ENCODE measurements at regions not wholly inside any gene's neighbourhood (a gene's known extent, or its start where the extent isn't known, plus 50 kb on each side); places are given as distances from the start of the nearest gene placed in this dataset.

DNA sequence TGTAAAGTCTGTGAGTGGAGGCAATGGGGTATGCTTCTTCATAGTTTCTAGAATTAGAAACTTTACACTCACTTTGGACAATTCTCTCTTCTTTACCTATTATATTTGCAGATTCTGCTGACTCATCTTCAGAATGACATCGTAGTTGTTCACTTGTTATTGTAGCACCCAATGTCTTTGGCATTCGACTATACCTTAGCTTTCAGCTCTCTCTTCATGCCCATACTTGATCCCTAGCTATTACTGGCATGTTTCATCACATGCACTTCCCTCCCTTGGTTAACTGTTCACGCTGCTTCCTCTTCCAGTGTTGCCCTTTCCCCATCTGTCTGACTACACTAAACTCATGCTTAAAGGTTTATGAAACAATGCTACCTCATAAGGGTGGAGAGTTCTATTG, 298.1 kb upstream of the TCF21 start:
- Histone ChIP-seq H3K27ac (no peak overlapping the region), H3K36me3 (no peaks in the 10 kb centered on the region), H3K4me1 (replicated peaks) (no peaks in the 10 kb centered on the region), H3K9me3 (no peaks in the 10 kb centered on the region), H3K4me3 (no peak overlapping the region), H3K27me3 (replicated peaks; ENCODE audit: insufficient read depth) (no peaks in the 10 kb centered on the region)
- 32% methylated on average over 3 of the region's 3 CpGs for WGBS
- TF ChIP-seq POLR2A (IDR thresholded peaks at IDR 0.05), result no peak
- TF ChIP-seq, protein P1, sequence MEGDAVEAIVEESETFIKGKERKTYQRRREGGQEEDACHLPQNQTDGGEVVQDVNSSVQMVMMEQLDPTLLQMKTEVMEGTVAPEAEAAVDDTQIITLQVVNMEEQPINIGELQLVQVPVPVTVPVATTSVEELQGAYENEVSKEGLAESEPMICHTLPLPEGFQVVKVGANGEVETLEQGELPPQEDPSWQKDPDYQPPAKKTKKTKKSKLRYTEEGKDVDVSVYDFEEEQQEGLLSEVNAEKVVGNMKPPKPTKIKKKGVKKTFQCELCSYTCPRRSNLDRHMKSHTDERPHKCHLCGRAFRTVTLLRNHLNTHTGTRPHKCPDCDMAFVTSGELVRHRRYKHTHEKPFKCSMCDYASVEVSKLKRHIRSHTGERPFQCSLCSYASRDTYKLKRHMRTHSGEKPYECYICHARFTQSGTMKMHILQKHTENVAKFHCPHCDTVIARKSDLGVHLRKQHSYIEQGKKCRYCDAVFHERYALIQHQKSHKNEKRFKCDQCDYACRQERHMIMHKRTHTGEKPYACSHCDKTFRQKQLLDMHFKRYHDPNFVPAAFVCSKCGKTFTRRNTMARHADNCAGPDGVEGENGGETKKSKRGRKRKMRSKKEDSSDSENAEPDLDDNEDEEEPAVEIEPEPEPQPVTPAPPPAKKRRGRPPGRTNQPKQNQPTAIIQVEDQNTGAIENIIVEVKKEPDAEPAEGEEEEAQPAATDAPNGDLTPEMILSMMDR (IDR thresholded peaks at IDR 0.05), result no peak
- TF ChIP-seq POLR2AphosphoS5 (IDR thresholded peaks at IDR 0.05), result peak; percentile 28
- DNase-seq (ENCODE audit: low spot score), result no peak
- intact Hi-C loops (cut with DNase I), result no loop called here

- Histone ChIP-seq H3K4me1 (replicated peaks) (no peaks in the 10 kb centered on the region), H3K36me3 (no peaks in the 10 kb centered on the region), H3K27me3 (replicated peaks; ENCODE audit: insufficient read depth) (no peaks in the 10 kb centered on the region), H3K9me3 (no peaks in the 10 kb centered on the region), H3K4me3 (no peak overlapping the region), H3K27ac (no peak overlapping the region)
- DNase-seq (ENCODE audit: low spot score), result no peak
- intact Hi-C loops (cut with DNase I), result no loop called here
- TF ChIP-seq, protein P1 (IDR thresholded peaks at IDR 0.05), result no peak
- no peak for TF ChIP-seq POLR2AphosphoS5 (IDR thresholded peaks at IDR 0.05)
- TF ChIP-seq POLR2A (IDR thresholded peaks at IDR 0.05), result no peak
- WGBS, result 79% methylated on average over 1 of the region's 1 CpG
Observed at GRCh38 chr6:133591275-133591674, 297.6 kb upstream of the TCF21 start.

DNA sequence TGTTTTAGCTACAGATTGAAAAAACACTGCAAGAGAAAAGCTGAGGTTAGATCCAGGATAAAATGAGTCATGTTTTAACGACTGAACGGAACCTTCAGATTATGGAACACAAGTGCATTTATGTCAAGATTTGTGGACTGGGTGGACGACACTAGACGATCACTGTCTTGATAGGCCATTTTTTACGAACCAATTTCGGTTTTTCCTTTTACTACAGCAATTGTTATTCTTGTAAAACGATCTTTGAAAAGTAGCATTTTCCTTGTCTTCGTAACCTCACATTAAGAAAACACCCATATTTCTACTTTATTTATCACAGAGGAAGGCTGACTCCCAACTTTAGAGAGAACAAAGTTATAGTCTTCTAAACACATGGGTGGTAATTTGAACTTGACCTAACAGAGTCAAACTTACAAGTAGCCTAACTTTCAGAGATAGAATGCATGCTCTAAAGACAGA, 294.2 kb upstream of the TCF21 start:
- intact Hi-C loops (cut with DNase I), result no loop called here
- H3K4me1 ChIP-seq (replicated peaks), result no peaks in the 10 kb centered on the region
- WGBS, result 15% methylated on average over 8 of the region's 8 CpGs
- H3K27me3 ChIP-seq (replicated peaks; ENCODE audit: insufficient read depth), result no peaks in the 10 kb centered on the region
- no peak for TF ChIP-seq POLR2AphosphoS5 (IDR thresholded peaks at IDR 0.05)
- no peaks in the 10 kb centered on the region for H3K9me3 ChIP-seq
- no peak overlapping the region for H3K27ac ChIP-seq
- H3K4me3 ChIP-seq, result no peak overlapping the region
- no peak for DNase-seq (ENCODE audit: low spot score)
- H3K36me3 ChIP-seq, result no peaks in the 10 kb centered on the region

DNA sequence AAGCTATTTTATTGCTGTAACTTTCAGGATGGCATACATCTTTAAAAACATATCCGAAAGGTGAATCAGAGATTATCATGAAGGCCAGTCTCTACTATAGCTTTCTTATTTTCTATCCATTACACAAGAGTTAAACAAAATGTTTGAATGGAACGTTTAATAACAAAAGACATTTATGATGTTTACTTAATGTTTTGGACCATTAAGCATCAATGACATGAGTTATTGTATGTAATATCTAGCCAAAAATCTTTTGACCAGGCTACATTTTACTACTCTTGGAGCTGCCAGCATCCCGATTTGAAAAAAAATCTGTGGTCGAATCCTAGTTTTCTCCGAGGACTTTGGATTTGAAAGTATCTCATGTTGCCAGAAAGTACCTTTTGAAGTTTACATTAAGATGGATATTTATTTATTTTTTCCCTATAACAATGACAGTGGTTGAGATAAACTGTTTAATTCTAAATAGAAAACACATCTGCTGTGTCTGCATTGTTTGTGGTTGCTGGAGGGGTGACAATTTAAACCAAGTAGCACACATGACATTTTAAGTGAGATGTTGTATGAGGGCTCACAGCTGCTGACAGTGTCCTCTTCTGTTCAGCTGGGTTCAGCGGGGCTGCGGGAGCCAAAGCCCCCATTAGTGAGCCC, 293.7 kb upstream of the TCF21 start:
- 8% methylated on average over 7 of the region's 7 CpGs for WGBS
- no peak for DNase-seq (ENCODE audit: low spot score)
- Histone ChIP-seq H3K27ac (no peak overlapping the region), H3K9me3 (no peaks in the 10 kb centered on the region), H3K36me3 (no peaks in the 10 kb centered on the region), H3K4me1 (replicated peaks) (no peaks in the 10 kb centered on the region), H3K27me3 (replicated peaks; ENCODE audit: insufficient read depth) (no peaks in the 10 kb centered on the region), H3K4me3 (no peak overlapping the region)
- intact Hi-C loops (cut with DNase I), result no loop called here
- TF ChIP-seq POLR2A (IDR thresholded peaks at IDR 0.05), result no peak
- no peak for TF ChIP-seq POLR2AphosphoS5 (IDR thresholded peaks at IDR 0.05)
- TF ChIP-seq, protein P1 (IDR thresholded peaks at IDR 0.05), result no peak

- no peak overlapping the region for H3K4me3 ChIP-seq
- 71% methylated on average over 3 of the region's 3 CpGs for WGBS
- intact Hi-C loops (cut with DNase I), result no loop called here
- no peak for DNase-seq (ENCODE audit: low spot score)
- no peaks in the 10 kb centered on the region for H3K27me3 ChIP-seq (replicated peaks; ENCODE audit: insufficient read depth)
- TF ChIP-seq, protein P1 (IDR thresholded peaks at IDR 0.05), result no peak
- TF ChIP-seq POLR2A (IDR thresholded peaks at IDR 0.05) (no peak), POLR2AphosphoS5 (IDR thresholded peaks at IDR 0.05) (no peak)
- H3K4me1 ChIP-seq (replicated peaks), result no peaks in the 10 kb centered on the region
- H3K27ac ChIP-seq, result no peak overlapping the region
- H3K9me3 ChIP-seq, result no peaks in the 10 kb centered on the region
- no peaks in the 10 kb centered on the region for H3K36me3 ChIP-seq
Observed at GRCh38 chr6:133606852-133607251, 282.1 kb upstream of the TCF21 start.
